Nephron (organoid): ENCODE measurements at regions not wholly inside any gene's neighbourhood (a gene's known extent, or its start where the extent isn't known, plus 50 kb on each side); places are given as distances from the start of the nearest gene placed in this dataset.

Experiments used
- H3K27ac Mint-ChIP-seq, 3 experiments: 2 replicates each; pipeline ENCODE4 v1.8.0; 2020; ENCODE audit warnings: mixed read lengths in 3 of 3, mild to moderate bottlenecking in 2 of 3, moderate library complexity in 1 of 3
- H3K27me3 Mint-ChIP-seq: 2 replicates; pipeline ENCODE4 v1.8.0; 2021; ENCODE audit warnings: low read depth, mild to moderate bottlenecking, moderate library complexity, mixed read lengths
- H3K36me3 Mint-ChIP-seq: 2 replicates; pipeline ENCODE4 v1.8.0; 2020; ENCODE audit warnings: low read depth, mixed read lengths
- H3K4me1 Mint-ChIP-seq: 2 replicates; pipeline ENCODE4 v1.8.0; 2020; ENCODE audit warnings: mixed read lengths
- H3K4me3 Mint-ChIP-seq, 3 experiments: 2 replicates each; pipeline ENCODE4 v1.8.0; 2020; ENCODE audit warnings: mild to moderate bottlenecking in 3 of 3, mixed read lengths in 3 of 3, moderate library complexity in 2 of 3
- H3K9me3 Mint-ChIP-seq: 2 replicates; pipeline ENCODE4 v1.8.0; 2020; ENCODE audit warnings: mixed read lengths
- TF ChIP-seq, protein P1 (sequence below), 3 experiments: fragments of 200-600 bp; sonication (generic); IDR thresholded peaks; one replicate each; pipeline ENCODE4 v1.5.0; 2021; ENCODE audit warnings: antibody characterized with exemption in 3 of 3; ENCODE audit not compliant: unreplicated experiment in 3 of 3

GRCh38 chr14:88993946-88994345 lies 169.5 kb downstream of the TTC8 start:
- no peaks in the 10 kb centered on the region for H3K4me1 Mint-ChIP-seq

GRCh38 chr14:88995437-88996198 lies 171.2 kb downstream of the TTC8 start:
- H3K4me1 Mint-ChIP-seq: no peaks in the 10 kb centered on the region
- H3K36me3 Mint-ChIP-seq: no peaks in the 10 kb centered on the region
- TF ChIP-seq, protein P1, sequence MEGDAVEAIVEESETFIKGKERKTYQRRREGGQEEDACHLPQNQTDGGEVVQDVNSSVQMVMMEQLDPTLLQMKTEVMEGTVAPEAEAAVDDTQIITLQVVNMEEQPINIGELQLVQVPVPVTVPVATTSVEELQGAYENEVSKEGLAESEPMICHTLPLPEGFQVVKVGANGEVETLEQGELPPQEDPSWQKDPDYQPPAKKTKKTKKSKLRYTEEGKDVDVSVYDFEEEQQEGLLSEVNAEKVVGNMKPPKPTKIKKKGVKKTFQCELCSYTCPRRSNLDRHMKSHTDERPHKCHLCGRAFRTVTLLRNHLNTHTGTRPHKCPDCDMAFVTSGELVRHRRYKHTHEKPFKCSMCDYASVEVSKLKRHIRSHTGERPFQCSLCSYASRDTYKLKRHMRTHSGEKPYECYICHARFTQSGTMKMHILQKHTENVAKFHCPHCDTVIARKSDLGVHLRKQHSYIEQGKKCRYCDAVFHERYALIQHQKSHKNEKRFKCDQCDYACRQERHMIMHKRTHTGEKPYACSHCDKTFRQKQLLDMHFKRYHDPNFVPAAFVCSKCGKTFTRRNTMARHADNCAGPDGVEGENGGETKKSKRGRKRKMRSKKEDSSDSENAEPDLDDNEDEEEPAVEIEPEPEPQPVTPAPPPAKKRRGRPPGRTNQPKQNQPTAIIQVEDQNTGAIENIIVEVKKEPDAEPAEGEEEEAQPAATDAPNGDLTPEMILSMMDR (IDR thresholded peaks at IDR 0.05; ENCODE audit: unreplicated experiment in 3 of 3): no peak
- no peak overlapping the region for H3K27ac Mint-ChIP-seq
- H3K4me3 Mint-ChIP-seq: no peak overlapping the region
- H3K27me3 Mint-ChIP-seq: peaks cover 6% of the 10 kb centered on the region
- peaks cover 2% of the 10 kb centered on the region for H3K9me3 Mint-ChIP-seq

More at GRCh38 chr14:88993946-88994345, 169.5 kb downstream of the TTC8 start:
- peaks cover 2% of the 10 kb centered on the region for H3K9me3 Mint-ChIP-seq
- H3K27ac Mint-ChIP-seq: no peak overlapping the region
- H3K36me3 Mint-ChIP-seq: no peaks in the 10 kb centered on the region
- no peak overlapping the region for H3K4me3 Mint-ChIP-seq
- H3K27me3 Mint-ChIP-seq: peaks cover 6% of the 10 kb centered on the region
- TF ChIP-seq, protein P1 (IDR thresholded peaks at IDR 0.05; ENCODE audit: unreplicated experiment in 3 of 3): no peak

GRCh38 chr14:88998027-88998426 lies 173.6 kb downstream of the TTC8 start:
- TF ChIP-seq, protein P1 (IDR thresholded peaks at IDR 0.05; ENCODE audit: unreplicated experiment in 3 of 3): no peak
- H3K9me3 Mint-ChIP-seq: peaks cover 2% of the 10 kb centered on the region
- no peak overlapping the region for H3K4me3 Mint-ChIP-seq
- no peaks in the 10 kb centered on the region for H3K4me1 Mint-ChIP-seq
- peaks cover 6% of the 10 kb centered on the region for H3K27me3 Mint-ChIP-seq
- no peak overlapping the region for H3K27ac Mint-ChIP-seq
- H3K36me3 Mint-ChIP-seq: no peaks in the 10 kb centered on the region

DNA sequence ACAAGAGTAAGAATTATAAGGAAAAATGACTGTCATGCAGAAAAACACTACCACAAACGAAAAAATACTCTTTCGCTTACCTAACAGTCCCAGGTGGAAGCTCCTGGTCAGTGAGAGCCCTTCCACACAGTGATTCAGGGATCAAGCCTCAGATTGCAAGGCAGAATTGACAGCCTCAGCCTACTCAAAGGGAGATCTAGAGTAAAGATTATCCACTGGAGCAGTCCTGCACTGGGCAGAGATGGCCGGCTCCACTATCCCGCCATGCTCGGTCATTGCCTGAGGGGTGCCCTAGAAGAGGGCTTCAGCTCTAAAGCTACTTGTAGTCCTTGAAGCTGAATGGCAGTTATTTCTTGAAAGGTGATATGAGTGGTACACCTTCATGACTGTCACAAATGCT lies 174.7 kb downstream of the TTC8 start:
- TF ChIP-seq, protein P1 (IDR thresholded peaks at IDR 0.05; ENCODE audit: unreplicated experiment in 3 of 3): no peak
- Mint-ChIP-seq H3K27ac (no peak overlapping the region), H3K27me3 (peaks cover 6% of the 10 kb centered on the region), H3K36me3 (no peaks in the 10 kb centered on the region), H3K4me1 (no peaks in the 10 kb centered on the region), H3K9me3 (peaks cover 2% of the 10 kb centered on the region), H3K4me3 (no peak overlapping the region)

DNA sequence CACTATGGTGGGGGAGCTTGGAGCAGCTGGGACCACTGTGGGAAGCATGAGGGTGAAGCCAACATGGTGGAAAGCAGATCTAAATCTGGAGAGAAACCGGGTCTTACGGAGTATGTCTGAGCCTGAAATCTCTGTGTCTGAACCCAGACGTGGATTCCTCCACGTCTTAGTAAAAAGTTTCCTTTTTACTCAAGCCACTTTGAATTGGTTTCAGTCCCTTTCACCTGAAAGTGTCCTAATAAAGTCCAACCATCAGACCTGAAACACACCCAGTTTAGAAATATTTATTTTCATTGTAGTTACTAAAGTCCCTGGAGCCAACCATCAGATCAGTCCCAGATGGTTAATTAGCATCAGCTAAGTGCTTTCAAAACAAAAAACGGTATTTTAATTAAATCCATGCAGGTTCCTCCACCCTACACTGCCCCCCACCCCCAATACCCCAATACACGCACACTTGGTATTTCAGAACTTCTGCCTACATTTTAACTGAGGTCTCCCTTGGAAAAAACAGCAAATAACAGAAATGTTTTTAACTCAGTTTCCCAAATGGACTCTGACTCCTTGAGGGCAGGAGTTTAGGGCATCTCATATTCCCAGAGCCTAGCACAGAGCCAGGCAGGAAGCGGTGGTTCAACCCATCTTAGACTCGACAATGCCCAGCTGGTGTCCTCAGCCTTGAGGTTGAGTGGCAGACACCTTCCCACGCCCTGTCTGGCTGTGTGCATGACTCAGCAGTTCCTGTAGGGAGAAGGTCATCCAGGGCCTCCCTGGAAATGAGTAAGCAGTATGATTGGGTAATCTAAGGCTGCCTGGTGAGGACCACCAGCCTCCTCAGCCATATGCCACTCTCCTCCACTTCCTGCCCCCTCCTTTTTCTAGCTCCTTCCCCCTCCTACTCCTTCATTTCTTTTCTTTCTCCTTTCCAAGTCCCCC lies 175.8 kb downstream of the TTC8 start:
- Mint-ChIP-seq H3K4me1 (no peaks in the 10 kb centered on the region), H3K9me3 (peaks cover 2% of the 10 kb centered on the region), H3K27ac (no peak overlapping the region), H3K4me3 (no peak overlapping the region), H3K27me3 (peaks cover 3% of the 10 kb centered on the region), H3K36me3 (no peaks in the 10 kb centered on the region)
- TF ChIP-seq, protein P1 (IDR thresholded peaks at IDR 0.05; ENCODE audit: unreplicated experiment in 3 of 3): no peak
